G401 (cell line): ENCODE measurements at regions not wholly inside any gene's neighbourhood (a gene's known extent, or its start where the extent isn't known, plus 50 kb on each side); places are given as distances from the start of the nearest gene placed in this dataset.
A peak's percentile ranks its signal among the peaks of the same experiment; 100 is the strongest.
"Not testable (repeated sequence)": the region's sequence is repeated elsewhere in the genome, so short reads cannot be mapped to it uniquely, and the experiment has no call there.

ENCODE experiments used
- DNase-seq: peaks from one replicate; pipeline ENCODE4 v3.0.0-alpha.2; 2015; ENCODE audit warnings: low spot score
- in situ Hi-C: cut with HindIII; loops from 2 replicates; pipeline ENCODE4 v1.10.0; 2016; ENCODE audit warnings: low sequenced_read_pairs, mixed read lengths

DNA sequence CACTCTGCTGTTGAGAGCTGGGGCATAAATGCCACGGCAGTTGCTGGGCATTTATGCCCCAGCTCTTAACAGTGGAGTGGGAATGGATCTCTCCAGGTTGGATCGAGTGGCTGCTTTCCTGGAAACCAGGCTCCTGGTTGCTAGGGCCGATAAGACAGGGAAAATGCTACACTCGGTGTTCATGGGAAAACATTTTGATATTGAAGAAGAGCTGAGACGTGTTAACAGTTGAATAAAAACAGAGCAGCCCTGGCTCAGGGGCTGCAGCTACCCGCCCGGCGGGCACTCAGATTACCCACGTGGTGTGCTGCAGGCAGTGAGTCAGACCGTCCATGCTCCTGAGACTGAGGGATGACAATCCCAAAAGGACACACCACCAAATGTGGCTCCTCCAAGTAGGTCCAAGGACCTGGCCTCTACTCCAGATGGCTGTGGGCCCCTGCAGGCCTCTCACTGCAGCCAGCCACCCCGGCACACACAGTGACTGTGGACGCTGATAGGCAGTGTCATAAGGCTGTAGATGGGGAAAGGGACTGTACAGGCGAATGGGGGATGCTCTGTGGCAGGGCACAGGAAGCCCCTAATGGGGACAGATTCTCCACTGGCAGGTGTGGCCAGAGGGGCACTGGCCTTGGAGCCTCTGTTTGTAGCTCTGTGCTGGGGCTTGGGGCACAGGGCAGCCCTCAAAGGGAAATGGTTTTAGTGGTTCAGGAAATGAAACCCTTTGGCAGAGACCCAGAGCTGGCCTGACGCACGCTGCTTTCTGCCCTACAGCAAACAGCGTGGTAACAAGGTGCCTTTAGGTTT, 237.8 kb downstream of the LY86 start:
- in situ Hi-C loops: no loop called here
- DNase-seq: peak; percentile 5

DNA sequence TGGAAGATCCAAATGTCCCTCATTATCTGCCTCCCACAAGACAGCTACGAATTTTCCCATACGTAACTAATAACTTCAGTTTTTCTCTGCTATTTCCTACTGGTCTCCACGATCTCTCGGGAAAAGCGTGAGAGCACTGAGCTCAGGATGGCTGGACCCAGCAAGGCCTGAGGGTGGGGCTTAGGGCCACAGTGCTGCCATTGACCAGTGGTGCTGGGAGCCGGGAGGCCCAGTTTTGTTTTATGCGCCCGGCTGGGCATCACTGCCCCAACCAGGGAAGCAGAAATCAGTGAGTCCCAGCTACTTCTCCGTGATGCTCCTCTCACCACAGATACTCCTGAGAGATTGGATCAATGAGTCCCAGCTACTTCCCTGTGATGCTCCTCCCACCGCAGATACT, 238.4 kb downstream of the LY86 start:
- no peak for DNase-seq
- in situ Hi-C loops: no loop called here

DNA sequence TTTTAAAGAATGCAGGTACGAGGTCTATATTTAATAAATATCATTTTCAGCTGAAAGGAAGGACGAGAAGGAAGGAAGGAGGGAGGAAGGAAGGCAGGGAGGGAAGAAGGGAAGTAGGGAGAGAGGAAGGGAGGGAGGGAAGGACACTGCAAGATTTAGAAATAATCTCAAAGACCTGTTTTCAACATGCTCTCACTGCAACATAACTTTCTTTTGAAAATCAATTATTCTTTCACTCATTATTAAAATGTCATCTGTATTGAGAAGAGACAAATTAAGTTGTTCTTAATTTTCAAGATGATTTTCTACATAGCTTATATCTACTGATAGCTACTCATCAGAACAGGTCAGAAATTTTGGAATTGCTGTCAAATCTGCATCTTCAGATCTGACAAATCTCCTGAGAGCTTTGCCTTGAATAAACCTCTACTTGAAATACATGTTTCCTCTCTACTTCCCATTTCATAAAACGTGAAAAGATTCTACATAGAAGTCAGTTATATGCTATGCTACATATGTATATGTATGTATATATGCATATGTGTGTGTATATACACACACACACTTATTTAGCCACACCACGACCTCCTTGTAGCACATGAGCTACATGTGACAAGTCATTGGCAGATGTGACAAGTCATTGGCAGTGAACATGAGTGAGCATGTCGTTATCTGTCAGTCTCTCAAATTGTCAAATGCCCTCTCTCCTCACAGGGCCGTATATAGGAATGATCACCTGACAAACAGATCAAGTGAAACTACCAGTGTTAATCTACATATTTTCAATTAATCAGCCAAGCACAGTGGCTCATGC, 241.6 kb downstream of the LY86 start:
- DNase-seq: no peak
- in situ Hi-C loops: no loop called here

DNA sequence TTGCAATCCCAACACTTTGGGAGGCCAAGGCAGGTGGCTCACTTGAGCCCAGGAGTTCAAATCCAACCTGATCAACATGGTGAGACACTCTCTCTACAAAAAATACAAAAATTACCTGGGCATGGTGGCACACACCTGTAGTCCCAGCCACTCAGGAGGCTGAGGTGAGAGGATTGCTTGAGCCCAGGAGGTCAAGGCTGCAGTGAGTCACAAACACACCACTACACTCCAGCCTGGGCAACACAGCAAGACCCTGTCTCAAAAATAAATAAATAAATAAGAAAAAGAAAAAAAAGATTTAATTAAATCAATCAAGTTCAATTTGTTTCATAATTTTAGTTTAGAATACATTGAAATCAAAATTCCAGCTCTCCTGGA, 242.2 kb downstream of the LY86 start:
- in situ Hi-C loops, DNase-seq: not testable (repeated sequence)

DNA sequence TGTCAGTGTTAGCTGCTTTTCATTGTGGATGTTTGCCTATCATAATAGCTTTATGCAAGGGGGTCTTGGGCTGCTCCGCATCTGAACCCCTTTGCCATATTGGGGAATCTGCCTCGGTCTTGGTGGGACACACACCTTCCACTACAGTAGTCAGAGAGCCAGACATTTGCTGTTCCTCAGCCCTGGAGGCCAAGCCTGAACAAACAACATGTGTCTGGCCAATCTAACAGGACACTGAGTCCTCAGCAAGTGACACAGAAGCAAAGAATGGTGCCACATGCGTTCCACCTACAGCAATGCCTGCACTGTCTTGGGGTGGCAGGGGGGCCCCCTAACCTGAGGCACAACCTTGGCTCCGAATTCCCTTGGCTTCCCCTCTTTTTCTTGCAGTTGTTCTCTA, 243.9 kb downstream of the LY86 start:
- no peak for DNase-seq
- in situ Hi-C loops: no loop called here

DNA sequence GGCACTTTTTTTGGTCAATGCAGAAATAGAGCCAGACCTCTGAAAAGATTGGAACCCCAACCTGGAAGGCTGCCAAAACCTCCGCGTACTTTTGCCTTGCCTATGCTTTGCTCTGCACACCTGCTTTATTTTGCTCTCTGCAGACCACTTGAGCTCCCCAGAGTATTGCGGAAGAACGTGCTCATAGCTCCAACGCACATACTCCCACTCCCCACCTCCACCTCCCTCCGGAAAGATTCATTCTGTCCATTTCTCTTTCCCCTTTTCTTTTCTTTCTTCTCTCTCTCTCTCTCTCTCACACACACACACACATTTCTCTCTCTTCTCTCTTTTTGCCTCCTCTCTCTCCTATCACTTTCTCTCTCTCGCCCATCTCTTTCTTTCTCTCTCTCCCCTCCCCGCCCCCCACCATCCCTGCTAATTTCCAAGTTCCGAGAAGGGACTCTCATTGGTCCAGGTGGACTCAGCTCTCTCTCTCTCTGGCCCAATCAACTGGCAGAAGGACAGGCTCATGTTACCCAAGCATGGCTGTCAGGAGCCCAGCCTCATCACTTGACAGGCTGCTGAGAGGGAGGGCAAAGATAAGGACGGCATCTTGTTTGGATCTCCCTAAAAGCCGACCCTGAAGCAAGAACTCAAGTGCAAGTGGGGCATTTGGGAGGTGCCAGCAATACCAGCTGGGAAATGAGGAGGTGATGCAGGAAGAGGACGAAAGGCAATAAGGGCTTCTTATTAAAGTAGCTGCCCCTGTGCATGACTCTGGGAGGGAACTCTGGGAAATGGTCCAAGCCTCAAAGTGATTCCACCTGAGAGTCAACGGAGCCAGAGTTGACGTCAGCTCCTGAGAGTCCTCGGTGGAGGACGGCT, 246.1 kb downstream of the LY86 start:
- in situ Hi-C loops: no loop called here

DNA sequence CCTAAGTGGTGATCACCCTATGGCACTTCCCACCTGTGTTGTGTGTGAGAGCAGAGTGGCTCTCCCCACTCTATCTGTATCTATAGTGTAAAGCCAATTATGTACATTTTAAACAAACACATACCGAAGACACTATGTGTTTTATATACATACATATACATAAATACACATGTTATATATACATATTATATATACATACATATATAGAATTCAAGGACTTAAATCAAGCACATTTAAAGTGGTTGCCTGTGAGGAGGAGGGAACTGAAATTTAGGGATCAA, 246.6 kb downstream of the LY86 start:
- in situ Hi-C loops: no loop called here
- no peak for DNase-seq

More for the DNA sequence above, 246.1 kb downstream of the LY86 start:
- peak; percentile 13 for DNase-seq

DNA sequence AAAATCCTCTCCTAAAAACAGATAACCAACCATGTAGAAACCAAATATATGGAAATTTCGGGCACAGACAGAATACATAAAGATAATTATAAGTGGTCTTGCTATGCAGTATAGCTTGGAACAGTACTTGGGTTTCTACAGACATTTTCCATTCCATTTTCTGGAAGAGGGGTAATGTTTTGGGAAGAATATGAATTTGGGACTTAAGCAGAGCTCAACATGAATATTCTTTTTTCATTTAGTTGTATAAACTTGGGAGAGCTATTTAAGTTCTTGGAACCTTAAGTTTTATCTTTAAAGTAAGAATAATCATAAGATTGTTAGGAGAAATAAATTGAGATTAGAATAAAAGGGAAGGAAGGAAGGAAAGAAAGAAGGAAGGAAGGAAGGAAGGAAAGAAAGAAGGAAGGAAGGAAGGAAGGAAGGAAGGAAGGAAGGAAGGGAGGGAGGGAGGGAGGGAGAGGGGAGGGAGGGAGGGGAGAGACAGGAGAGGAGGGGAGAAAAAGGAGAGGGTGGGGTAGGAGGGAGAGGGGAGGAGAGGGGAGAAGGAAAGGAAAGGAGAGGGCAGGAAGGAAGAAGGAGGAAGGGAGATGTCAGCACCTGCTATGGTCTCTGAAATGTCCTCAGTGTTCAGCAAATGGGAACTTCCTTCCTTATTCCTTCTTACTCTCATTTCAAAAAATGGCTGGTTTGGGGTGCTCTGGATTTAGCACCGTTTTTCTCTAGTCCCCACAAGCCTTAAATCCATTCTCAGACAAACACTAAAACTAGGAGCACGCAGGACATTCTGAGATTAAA, 248.3 kb downstream of the LY86 start:
- DNase-seq: no peak
- in situ Hi-C loops: no loop called here

DNA sequence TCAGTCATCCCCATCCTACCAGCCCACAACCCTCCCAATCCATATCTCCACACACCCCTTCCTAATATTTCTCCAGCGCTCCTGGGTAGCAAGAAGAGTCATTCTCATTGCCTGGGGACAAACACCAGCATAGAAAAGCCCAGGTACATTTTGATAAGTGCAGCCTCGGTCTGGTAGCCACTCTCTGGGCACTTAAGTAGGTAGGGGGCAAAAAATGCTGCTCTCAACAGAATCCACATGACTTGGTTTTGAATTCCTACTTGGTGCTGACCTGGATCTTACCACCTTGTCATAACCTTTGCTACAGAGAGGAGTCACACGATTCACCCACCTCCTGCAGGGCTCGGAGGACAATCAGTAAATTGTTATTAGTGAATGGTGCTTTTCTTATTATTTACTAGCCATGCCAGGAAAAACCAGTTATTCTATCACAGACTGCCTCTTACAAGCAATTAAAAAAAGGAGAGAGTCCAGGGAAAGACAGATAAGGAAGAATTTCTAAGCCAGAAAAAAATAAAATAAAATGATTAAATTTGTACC, 249.1 kb downstream of the LY86 start:
- DNase-seq: no peak
- in situ Hi-C loops: no loop called here

DNA sequence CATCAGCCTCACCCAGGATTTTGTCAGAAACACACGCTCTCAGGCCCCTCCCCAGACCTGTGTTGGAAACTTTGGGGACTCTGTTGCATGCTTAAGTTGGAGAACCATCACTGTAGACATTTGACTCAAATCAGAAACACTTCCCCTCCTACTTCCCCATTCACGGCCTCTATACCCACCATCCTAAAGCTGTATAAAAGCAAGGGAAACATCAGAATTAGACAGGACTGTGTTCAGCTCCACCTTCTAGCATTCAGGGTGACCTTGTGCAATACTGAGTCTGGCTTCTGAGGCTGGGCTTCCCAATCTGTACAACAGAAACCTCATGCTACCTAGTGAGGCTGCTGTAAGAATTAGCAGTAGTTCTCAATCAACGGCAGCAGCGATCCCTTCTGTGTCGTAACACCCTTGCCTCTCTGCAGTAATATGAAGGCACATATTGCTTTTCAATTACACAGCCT, 252.3 kb downstream of the LY86 start:
- no peak for DNase-seq
- in situ Hi-C loops: no loop called here

DNA sequence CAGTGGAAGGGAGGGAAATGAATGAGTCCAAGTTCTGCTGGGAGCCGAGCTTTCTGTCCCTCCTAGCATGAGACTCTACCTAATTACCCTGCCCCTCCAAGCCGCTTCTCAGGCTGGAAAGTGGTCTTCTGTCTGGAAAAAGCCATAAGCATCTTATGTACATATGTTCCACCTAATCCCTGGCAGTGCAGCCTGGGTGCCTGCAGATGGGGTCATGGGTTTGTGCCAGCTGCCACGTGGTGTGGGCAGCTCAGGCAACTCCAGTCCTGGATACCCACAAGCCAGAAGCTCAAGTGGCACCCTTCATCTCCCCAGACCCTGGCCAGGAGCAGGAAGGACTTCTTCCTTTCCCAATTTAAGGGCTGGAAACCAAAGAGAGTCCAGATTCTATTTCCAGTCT, 253.1 kb downstream of the LY86 start:
- peak; percentile 4 for DNase-seq
- in situ Hi-C loops: no loop called here

DNA sequence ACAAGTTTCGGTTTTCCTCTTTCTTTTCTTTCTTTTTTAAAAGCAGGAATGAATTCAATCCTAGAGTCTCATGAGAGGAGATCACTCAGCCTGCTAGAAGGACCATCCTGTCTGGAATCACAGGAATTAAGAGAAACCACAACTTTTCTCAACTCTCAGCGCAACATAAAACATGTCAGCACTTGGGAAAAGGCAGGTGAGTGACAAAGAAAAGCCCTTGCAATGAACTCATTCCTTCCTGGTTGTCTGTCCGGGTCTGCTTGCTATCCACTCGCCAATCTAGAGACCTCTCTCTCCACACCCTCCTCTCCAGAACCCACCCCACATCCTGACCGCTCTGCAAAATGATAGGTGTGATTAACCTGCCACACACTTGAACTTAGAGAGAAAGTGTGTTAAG, 253.8 kb downstream of the LY86 start:
- in situ Hi-C loops: no loop called here

DNA sequence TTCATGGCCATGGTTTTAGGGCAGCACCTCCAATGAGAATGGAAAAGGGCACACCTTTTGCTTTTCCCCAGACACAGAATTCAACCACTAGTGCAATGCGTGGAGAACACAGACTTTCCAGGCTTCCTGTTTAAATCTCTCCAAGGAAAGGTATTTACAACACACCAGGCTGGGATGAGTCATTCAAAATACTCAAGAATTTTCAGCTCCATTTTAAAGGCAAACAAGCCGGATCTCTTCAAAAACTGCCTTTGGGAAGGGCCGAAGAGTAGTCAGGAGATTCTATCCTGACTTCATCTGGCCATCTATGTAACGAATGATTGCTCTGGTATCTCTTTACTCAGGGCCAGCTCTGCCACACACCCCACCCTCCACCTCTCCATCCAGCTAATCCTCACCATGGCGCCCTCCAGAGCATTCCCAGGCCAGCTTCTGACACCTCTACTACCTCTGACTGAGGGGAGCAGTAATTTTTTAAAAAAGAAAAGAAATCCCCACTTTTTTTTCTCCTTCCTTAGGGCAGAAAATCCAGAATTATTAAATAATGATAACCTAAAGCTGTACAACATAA, 254.6 kb downstream of the LY86 start:
- DNase-seq: no peak
- in situ Hi-C loops: no loop called here

More for the DNA sequence above, 253.8 kb downstream of the LY86 start:
- no peak for DNase-seq

DNA sequence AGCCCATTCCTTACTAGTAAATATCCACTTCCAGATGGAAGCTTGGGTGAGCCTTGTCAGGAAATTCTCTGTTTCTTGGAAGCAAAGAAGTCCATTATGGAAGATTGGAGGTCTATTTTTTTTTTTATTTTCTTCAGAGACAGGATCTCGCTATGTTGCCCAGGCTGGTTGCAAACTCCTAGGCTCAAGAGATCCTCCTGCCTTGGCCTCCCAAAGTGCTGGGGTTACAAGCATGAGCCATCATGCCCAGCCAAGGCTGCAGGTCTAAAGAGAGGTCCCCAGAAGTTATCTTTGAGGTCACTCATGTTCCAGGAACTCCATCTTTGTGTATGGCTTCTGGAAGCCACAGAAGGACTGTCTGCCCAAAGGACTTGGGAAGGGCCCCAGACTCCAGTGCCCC, 255.3 kb downstream of the LY86 start:
- no peak for DNase-seq
- in situ Hi-C loops: no loop called here

DNA sequence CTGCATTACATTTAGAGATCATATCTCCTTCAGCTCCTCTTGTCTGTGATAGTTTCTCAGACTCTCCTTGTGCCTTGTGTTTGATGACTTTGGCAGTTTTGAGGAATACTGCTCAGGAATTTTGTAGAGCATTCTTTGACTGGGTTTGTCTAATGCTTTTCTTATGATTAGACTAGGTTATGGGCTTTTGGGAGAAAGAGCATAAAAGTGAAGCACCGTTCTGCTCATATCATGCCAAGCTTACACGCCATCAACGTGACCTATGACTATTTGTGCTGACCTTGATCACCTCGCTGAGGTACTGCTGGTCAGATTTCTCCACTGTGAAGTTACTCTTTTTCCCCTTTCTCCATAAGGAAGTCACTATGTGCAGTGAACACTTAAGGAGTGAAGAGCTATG, 256.0 kb downstream of the LY86 start:
- in situ Hi-C loops: no loop called here

DNA sequence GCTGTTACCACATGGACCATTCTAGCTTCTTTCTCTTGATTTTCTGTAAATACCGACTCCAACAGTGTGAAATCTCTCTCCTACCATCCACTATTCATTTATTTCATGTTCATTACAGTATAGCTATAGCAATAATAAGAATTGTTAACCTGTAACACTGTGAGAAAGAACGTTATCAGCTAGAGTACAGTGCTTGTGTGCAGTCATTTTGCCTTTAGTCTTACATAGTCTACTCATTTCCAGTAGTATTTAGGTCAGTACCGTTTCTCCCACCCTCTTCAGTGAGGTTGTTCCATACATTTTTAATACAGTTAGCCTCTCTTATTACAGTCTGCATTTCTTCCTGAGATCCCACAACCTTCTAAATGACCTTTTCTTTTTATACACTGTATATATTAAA, 257.1 kb downstream of the LY86 start:
- no peak for DNase-seq
- in situ Hi-C loops: no loop called here

More for the DNA sequence above, 256.0 kb downstream of the LY86 start:
- no peak for DNase-seq

DNA sequence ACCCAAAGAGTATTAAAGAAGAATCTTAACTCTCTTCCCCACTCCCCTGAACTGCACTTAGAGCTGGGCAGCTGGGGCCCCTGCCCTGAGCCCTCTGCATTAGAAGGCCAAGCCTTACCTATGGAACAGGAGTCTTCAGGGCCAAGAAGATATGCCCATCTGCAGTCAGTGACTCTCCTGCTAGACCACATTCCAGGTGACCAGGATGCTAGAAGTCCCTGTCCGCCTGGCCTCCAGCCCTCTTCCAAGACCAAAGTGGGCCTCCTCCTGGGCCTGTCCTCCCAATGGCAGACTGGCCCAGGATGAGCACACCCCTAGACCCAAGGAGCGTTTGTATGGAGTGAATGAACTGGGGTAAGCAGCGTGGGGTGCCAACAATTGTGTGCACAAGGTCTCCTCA, 259.1 kb downstream of the LY86 start:
- no peak for DNase-seq
- in situ Hi-C loops: no loop called here
